HuH-7.5 (cell line): ENCODE measurements at regions not wholly inside any gene's neighbourhood (a gene's known extent, or its start where the extent isn't known, plus 50 kb on each side); places are given as distances from the start of the nearest gene placed in this dataset.

Source experiments
- DNase-seq: peaks from one replicate; pipeline ENCODE4 v3.0.0; 2011; ENCODE audit warnings: low spot score

GRCh38 chr5:175285261-175285660 lies 158.7 kb downstream of the DRD1 start:
- DNase-seq, result no peak

- DNase-seq, result no peak
These were observed 159.2 kb downstream of the DRD1 start for GRCh38 chr5:175284806-175285205.

- DNase-seq, result no peak
These were observed 161.3 kb downstream of the DRD1 start for GRCh38 chr5:175282611-175283225.

- no peak for DNase-seq
These were observed 162.3 kb downstream of the DRD1 start for GRCh38 chr5:175281714-175282113.

GRCh38 chr5:175281257-175281656 lies 162.7 kb downstream of the DRD1 start:
- no peak for DNase-seq

GRCh38 chr5:175279506-175279905 lies 164.5 kb downstream of the DRD1 start:
- no peak for DNase-seq

GRCh38 chr5:175275748-175276147 lies 168.2 kb downstream of the DRD1 start:
- DNase-seq, result no peak

GRCh38 chr5:175275097-175275496 lies 168.9 kb downstream of the DRD1 start:
- no peak for DNase-seq

GRCh38 chr5:175274171-175274570 lies 169.8 kb downstream of the DRD1 start:
- no peak for DNase-seq

GRCh38 chr5:175264406-175264805 lies 179.6 kb downstream of the DRD1 start:
- no peak for DNase-seq

- no peak for DNase-seq
These were observed 180.2 kb downstream of the DRD1 start for GRCh38 chr5:175263776-175264175.

- no peak for DNase-seq
These were observed 182.5 kb downstream of the DRD1 start for GRCh38 chr5:175261526-175261925.

GRCh38 chr5:175261037-175261436 lies 182.9 kb downstream of the DRD1 start:
- no peak for DNase-seq

GRCh38 chr5:175257847-175258194 lies 186.2 kb downstream of the DRD1 start:
- DNase-seq, result no peak

- DNase-seq, result no peak
These were observed 186.7 kb downstream of the DRD1 start for GRCh38 chr5:175257128-175257846.

GRCh38 chr5:175254155-175254554 lies 189.8 kb downstream of the DRD1 start:
- no peak for DNase-seq

- DNase-seq, result no peak
These were observed 190.4 kb downstream of the DRD1 start for GRCh38 chr5:175253597-175253996.

GRCh38 chr5:175252234-175252805 lies 191.7 kb downstream of the DRD1 start:
- no peak for DNase-seq

GRCh38 chr5:175250426-175250825 lies 193.6 kb downstream of the DRD1 start:
- DNase-seq, result no peak

- DNase-seq, result no peak
These were observed 195.5 kb downstream of the DRD1 start for GRCh38 chr5:175248416-175248905.

- no peak for DNase-seq
These were observed 197.0 kb downstream of the DRD1 start for GRCh38 chr5:175246889-175247520.

- no peak for DNase-seq
These were observed 197.6 kb downstream of the DRD1 start for GRCh38 chr5:175246242-175246888.

- no peak for DNase-seq
These were observed 200.5 kb downstream of the DRD1 start for GRCh38 chr5:175243441-175243840.
